ENCODE measurements at regions not wholly inside any gene's neighbourhood (a gene's known extent, or its start where the extent isn't known, plus 50 kb on each side); places are given as distances from the start of the nearest gene placed in this dataset.
A peak's percentile ranks its signal among the peaks of the same experiment; 100 is the strongest.

DNA sequence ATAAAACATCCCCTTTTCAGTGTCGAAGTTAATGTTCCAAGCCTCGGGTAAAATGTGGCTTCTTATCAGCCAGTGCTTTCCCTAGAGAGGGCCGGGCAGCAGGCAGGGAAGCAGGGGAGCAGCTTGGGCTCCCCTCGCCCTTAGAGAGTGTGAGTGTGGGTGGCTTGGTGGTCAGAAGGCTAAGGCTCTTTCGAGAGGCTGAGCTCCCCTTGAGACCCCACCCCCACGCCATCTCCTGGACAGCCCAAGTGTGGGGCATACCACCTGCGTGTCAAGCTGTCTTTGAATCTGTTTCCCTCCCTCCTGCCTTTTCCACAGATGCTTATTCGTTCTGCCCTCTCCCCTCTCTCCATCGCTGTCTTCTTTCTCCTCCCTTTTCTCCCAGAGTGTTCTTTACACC, 95.1 kb upstream of the FOXP4 start:
- DNase-seq (ENCODE audit: low read depth): no peak

DNA sequence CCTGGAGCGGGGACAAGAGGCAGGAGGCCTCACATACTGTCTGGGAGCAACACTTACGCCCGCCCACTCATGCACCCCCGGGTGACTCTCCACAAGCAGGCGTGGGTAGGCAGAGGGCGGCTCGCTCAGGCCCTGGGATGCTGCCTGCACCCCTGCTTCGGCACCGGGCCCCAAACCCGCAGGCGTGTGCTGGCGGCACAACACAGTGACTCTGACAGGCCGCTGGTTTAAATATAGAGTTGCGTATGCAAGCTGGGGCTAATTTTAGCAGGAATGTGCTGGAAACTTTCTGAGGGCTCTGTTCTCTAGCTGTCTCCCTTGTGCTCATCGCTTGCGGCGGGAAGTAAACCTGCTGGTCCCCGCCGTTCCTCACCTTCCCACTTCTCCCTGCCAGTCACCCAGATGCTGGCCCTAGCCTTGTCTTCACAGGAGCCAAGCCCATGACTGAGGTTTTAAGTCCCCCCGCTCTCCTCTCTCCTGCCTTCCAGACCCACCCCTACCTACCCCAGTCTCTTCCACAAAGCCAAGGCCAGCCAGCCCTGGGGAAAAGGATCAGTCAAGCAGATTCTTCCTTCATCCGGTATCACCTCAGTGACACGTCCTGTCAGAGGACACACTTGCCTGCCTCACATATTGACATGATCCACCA, 94.5 kb upstream of the FOXP4 start:
- no peak for DNase-seq (ENCODE audit: low read depth)

DNA sequence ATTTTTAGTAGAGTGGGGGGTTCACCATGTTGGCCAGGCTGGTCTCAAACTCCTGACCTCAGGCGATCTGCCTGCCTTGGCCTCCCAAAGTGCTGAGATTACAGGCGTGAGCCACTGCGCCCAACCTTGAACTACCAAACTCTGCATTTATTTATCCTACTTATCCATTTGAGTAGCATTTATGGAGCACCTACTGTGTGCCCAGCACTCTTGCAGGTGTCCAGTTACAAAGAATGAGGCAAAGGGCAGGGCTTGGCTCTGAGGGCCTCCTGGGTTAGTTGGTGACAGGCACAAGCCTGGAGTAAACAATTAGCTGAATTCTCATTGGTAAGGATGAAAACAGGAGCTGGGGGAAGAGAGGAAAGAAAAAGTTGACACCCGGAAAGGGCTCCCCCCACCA, 93.4 kb upstream of the FOXP4 start:
- DNase-seq (ENCODE audit: low read depth): no peak

DNA sequence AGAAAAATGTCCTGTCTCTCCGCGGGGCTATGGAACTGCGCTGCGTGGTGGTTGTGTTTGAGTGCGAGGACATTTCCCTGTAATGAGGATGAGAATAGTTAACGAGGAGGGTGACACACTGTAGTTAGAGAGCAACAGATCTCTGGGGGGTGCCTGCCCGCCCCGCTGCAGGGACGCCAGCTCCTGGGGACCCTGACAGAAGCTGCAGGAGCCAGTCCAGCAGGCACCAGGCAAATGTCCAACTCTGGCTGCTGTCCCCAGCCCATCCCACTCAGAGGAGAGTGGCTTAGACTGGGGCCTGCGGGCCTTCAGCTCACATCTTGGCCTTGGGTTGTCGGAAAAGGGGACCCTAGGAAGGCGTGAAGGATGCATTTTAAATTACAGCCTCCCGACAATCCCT, 92.9 kb upstream of the FOXP4 start:
- no peak for DNase-seq (ENCODE audit: low read depth)

DNA sequence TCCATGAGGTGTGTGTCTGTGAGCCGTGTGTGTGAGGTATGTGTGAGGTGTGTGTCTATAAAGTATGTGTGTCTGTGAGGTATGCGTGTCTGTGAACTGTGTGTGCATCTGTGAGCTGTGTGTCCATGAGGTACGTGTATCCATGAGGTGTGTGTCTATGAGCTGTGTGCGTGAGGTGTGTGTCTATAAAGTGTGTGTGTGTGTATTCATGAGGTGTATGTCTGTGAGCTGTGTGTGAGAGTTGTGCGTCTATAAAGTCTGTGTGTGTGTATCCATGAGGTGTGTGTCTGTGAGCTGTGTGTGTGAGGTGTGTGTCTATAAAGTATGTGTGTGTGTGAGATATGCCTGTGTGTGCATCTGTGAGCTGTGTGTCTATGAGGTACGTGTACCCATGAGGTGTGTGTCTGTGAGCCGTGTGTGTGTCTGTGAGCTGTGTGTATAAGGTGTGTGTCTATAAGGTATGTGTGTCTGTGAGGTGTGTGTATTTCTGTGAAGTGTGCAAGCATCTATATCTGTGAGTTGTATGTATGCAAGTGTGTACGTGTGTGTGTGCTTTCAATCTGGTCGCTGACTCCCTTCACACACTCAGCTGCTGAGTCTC, 91.9 kb upstream of the FOXP4 start:
- DNase-seq (ENCODE audit: low read depth): no peak

DNA sequence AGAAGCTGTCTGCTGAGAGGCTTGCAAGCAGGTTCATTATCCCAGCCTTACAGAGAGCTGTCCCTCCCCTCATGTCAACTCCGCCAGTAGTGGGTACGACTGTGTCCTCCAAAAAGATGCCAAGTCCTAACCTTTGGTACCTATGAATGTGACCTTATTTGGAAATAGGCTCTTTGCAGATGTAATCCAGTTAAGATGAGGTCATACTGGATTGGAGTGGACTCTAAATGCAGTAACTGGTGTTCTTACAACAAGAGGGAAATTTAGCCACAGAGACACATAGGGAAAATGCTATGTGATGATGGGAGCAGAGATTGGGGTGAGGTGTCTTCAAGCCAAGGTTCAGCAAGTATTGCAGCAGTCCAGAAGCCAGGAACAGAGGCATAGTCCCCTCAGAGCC, 90.8 kb upstream of the FOXP4 start:
- DNase-seq (ENCODE audit: low read depth): no peak

DNA sequence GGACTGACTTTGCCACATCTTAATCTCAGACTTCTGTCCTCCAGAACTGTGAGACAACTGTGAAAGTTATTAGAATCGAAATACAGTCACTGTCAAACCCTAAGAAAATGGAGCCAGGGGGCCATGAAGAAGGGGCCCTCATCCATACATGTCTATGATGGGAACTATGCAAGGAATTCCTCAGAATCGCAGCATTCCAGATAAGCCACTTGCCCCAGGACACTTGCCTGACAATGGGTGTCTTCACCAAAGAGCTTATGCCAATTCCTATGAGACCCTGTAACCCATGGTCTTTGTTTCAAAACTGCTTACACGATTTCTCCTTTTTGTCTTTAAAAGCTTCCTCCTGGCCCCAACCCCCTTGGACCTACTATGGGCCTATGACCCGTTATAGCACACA, 90.4 kb upstream of the FOXP4 start:
- DNase-seq (ENCODE audit: low read depth): no peak

DNA sequence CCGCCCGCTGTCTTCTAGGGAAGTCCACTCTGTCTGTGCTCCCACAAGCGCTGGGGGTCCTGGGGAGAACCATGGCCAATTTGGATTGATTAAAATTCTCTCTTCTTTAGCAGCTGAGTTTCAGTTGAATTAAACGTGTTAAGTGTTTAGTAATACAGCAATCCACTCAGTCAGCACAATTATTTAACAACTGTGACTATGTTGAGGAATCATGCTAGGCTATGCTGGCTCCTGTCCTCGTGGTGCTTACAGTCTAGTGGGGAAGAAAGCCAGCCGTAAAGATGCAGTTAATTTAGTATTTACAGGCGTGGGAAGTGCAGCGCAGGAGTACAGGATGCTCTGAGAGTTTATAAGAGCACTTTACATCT, 88.9 kb upstream of the FOXP4 start:
- no peak for DNase-seq (ENCODE audit: low read depth)

DNA sequence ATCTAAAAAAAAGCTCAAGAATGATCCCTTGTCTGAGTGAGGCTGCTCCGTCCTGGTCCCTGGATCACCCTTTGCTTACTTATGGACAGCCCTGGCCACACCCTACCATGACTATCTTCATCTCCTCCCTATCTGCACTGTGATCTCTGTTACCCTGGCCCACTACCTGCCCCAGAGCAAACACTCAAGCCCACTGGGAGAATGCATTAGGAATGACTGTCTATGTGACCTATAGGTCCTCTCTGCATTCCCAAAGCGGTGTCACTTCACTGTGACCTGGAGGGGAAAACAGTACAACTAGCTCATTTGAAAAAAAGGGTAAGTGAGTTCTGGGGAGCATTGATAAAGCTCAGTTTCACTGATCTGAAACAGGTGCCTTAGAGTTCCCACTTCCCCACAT, 86.4 kb upstream of the FOXP4 start:
- DNase-seq (ENCODE audit: low read depth): no peak

DNA sequence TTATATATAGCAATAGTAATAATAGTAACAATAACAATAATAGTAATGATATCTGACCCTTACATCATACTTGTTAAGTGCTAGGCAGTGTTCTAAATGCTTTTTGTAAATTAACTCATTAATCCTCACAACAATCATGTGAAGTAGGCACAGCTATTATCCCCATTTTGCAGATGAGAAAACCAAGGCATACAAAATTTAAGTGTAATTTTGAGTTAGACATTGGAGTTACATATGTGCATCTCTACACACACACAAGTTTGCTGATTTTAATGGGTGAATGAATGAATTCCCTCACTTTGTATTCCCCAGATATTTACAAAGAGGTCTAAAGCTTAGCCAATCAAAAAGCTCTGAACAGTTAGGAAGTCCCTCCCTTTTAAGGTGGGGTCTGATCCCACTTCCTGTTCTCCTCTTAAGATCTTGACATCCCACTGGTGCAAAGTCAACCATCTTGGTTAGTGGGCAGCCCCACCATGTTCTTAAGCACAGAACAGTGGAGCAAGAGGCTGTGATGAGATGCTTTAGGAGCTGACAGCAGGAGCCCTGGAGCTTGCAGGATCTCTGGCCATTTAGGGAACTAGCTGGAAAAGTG, 85.3 kb upstream of the FOXP4 start:
- DNase-seq (ENCODE audit: low read depth): no peak

DNA sequence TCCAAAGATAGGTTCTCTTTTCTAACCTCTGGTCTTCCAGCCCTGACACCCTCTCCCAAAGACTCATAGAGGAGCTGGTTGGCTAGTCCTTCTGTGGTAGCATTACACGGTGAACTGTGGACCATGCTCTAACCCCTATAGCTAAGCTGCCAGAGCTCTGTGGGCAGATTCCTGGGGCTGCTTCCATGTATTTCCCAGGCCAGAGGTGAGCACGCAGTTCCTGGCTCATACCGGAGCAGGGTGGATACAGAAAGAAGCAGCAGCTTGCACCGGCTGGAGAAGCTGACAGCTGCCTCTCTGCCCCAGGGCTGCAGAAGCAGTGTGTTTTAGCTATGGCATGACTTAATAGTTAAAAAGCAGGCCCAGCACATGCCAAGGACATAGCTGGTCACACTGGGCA, 84.1 kb upstream of the FOXP4 start:
- DNase-seq (ENCODE audit: low read depth): no peak

DNA sequence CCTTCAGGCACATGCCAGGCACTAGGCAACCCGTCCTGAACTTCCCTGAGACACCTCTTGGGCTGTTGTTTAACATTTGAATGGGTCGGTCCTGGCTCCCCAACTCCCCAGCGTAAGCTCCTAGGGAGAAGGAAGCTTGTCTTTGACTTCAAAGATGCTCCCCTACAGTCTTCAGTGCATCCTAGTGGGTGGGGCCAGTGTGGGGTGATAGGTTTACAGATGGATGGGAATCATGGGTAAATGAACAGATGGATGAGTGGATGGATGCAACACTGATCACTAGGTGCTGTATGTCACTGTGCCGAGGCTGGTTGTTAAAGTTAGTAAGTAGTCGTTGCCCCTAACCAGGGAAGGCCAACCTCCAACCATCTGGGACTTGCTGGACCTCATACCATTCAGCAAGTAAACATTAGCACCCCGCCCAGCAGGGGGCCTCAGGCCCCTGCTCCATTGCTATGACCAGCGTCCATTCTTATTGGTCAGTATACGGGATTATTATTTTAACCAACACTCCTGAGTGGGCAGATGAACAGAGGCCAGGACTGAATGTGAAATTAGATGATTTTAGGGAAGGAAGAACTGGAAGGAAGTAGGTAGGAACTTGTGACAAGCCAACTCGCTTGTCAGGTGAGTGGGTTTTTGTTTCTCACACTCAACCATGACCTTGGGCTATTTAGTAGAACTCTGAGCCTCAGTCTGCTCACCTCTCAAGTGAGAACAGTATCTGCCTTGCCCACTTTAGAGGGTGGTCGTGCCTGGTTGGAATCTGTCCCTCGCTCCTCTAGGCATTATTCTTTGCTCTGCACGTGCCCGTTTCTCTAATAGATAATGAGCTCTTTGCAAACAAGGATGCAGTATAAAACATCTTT, 82.9 kb upstream of the FOXP4 start:
- DNase-seq (ENCODE audit: low read depth): no peak

DNA sequence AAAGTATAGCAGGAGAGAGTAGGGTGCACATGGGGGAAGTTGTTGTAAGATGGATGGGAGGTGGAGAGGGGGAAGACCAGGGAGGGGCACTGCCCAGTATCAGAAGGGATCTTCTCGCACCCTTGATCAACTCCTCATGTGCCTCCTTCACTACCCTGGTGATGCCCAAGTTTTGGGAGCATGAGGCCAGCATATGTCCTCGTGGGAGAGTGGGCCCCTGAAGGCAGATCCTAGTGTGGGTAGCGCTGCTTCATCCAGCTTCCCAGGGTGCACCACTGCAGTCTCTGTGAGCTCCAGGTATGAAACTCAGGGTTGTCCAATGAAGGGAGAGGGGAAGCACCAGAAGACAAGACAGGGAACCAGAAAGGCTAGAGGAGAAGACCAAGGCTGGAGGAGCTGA, 82.2 kb upstream of the FOXP4 start:
- no peak for DNase-seq (ENCODE audit: low read depth)

DNA sequence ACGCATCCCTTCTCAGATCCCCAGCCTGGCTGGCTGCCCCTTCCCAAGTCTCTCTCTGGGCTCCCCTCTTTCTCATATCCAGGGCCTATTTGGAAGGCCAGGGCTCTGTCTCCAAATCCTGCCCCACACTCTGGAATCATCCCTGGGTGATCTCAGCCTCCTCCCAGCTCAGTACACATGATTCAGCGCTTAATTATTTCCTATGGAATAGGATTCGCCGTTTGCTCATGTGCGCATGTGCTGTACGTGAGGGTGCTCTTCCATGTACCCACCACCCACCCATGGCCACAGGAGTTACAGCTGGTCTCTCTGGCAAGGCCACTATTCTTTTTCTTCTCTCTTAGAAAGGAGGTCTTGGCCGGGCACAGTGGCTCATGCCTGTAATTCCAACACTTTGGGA, 81.7 kb upstream of the FOXP4 start:
- DNase-seq (ENCODE audit: low read depth): no peak

DNA sequence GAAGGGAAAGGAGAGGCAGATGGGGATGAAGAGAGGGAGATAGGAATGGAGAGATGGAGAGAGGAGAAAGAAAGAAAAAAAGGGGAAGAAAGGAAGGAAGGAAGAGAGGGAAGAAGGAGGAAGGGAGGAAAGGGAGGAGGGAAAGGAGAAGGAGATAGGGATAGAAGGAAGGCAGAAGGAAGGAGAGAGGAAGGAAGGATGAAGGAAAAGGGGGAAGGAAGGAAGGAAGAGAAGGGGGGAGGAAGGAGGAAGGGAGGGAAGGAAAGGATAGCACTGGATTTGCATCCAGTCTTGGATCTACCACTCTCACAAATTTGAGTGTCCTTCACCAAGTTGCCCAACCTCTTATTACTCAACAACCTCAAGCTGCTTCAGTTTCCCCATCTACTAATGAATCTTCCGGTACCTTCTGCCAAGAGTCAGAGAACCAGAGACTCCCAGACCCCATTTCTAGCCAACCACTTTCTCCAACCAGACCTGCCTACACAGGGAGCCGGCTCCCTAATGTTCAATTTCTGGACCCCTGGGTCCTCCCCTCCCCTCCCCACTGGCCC, 79.7 kb upstream of the FOXP4 start:
- no peak for DNase-seq (ENCODE audit: low read depth)

DNA sequence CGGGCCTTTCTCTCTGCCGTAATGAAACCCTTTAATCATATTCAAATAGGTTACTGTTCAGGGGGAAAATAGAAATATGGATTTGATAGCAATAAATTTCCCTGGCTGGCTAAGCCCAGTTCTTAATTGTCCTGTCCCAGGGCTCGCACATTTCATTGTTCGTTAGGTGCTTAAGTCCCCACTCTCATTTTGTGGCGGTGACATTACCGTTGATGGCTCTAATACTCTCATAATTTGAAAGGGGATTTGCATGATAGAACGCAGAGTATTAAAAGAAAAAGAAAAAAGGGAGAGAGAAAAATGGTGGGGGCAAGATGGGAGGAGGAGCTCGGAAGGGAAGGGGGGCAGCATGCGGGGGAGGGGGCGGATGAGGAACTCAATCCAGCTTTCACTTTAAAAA, 79.1 kb upstream of the FOXP4 start:
- no peak for DNase-seq (ENCODE audit: low read depth)

DNA sequence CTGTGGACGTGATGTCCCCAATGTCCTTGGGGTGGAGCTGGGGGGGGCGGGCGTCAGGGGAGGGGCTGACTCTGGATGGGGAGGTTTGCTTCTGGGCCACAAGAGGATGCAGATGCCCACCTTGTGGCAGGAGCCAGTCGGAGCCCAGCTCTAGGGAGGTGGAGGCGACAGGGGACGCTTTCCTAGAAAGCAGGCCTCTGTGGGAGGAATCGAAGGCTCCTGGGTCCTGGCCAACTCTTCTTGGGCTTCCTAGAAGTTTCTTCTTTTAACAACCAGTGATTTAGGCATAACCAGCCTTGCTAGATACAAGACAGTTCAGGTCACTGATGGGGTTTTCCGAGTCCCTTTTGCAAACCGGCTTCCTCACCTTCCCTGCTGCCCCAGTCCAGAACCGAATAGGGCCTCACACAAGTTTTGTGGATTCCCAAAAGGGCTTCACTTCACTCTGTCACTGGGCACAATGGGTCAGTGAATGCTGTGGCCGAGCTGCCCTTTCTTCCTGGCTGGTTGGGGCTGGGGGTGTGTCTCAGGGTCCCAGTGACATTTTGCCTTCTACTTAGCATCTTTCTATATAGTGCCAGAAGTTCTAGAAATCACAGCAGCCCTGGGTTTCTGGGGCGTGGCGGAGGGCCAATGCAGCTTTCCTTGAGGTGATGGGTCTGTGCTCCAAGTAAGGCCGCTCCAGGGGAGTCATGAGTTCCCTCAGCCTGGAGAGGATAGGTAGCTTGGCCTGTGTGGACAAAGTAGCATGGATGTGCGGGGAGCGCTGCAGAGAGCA, 78.4 kb upstream of the FOXP4 start:
- DNase-seq (ENCODE audit: low read depth): no peak

DNA sequence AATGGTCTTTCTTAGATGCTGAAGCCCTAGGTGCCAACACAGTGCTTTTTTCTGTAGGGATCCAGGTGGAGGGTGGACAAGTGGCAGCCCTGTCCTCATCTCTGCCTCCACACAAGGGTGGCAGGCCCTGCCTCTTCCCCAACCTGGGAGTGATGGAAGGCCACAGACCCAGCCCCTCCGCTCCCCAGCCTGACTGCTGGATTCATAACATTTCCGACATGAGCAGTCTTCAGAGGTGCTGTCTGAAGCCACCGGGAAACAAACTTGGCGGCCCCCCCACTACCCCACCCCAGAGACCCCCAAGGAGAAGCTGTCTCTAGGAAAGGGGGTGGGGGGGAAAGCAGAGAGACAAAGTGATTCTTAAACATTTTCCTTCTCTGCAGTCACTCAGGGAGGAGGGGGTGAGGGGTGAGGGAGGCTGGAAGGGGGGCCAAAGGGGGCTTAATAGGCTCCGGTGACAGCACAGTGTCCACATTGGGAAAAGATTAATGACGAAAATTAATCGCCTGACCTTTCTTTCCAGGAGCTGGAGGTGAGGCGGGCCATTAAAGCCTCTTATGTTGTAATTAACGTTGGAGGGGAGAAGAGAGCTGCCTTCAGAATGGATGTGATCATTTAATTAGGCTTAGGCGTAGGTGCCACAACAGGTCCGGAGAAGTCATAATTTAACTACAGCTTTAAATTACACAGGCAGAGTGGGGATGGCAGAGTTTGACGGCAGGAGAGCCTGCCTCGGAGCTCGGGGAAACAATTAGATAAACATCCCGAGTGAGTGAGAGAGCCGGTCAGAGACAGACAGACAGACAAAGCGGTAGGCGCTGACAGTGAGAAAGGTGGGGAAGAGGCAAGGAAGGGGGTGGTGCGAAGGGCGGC, 76.8 kb upstream of the FOXP4 start:
- DNase-seq (ENCODE audit: low read depth): no peak

DNA sequence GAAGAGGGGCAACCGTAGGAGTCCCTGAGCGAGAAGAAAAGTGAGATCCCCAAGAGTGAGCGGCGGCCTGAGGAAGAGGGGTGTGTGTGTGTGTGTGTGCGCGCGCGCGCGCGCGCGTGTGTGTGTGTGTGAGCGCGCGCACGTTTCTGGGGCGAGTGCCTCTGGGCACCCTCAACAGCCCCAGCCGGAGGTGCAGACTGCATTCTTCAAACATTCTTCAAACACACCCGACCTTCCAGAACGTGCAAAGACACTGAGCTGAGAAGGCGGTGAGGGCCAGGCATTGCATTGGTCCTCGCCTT, 76.2 kb upstream of the FOXP4 start:
- DNase-seq (ENCODE audit: low read depth): peak; percentile 17

DNA sequence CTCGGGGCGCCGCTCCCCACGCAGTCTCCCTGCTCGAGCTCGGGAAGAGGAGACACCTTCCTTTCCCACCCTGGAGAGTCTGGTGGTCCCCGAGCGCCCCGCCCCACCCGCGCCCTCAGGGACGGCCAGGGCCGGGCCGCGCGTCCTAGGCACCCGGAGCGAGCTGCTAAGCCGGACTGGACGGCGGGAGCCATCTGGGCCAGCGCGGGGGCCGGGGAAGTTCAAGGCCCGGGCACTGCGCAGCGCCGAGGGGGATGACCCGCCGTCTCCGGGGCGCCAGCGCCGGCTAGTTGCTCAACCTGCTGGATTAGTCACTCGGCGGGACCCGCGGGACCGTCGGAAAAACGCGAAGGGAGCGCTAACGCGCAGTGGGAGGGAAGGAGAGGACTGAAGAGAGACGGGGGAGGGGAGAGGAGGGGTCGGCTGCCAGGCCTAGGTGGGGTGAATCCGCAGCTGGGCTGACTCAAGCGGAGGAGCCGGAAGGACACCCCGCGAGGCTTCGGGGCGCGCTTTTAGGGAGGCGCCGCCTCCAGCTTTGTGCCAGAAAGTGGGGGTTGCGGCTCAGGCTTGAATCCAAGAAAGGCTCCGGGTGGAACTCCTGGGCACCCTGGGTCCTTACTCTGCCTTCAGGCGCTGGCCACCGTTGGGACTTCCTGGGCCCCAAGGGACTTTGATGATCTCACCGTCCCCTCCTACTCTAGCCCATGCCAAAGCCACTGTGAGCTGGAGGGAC, 75.7 kb upstream of the FOXP4 start:
- DNase-seq (ENCODE audit: low read depth): peak; percentile 15

Measured in activated T-cell treated with anti-CD3 and anti-CD28 coated beads for 48 hours (primary cell).